Hepatocyte (in vitro differentiated cells): ENCODE measurements at regions not wholly inside any gene's neighbourhood (a gene's known extent, or its start where the extent isn't known, plus 50 kb on each side); places are given as distances from the start of the nearest gene placed in this dataset.

Experiments used
- DNase-seq: peaks from one replicate; pipeline ENCODE4 v3.0.0-alpha.2; 2016; ENCODE audit warnings: low spot score
- H2AFZ ChIP-seq: fragments of 200-600 bp; sonication (generic); 2 replicates; pipeline ENCODE4 v1.6.0; 2016; ENCODE audit warnings: antibody characterized with exemption, mild to moderate bottlenecking
- H3K27ac ChIP-seq: fragments of 200-600 bp; sonication (generic); 2 replicates; pipeline ENCODE4 v1.5.1; 2016; ENCODE audit warnings: mild to moderate bottlenecking
- H3K27me3 ChIP-seq: fragments of 200-600 bp; sonication (generic); 2 replicates; pipeline ENCODE4 v1.6.1; 2016
- H3K36me3 ChIP-seq: fragments of 200-600 bp; sonication (generic); replicated peaks from 2 replicates; pipeline ENCODE4 v1.5.1; 2016; ENCODE audit warnings: low read depth; ENCODE audit not compliant: insufficient read depth
- H3K4me1 ChIP-seq: fragments of 200-600 bp; sonication (generic); 2 replicates; pipeline ENCODE4 v1.5.1; 2016; ENCODE audit warnings: mild to moderate bottlenecking, moderate library complexity; ENCODE audit not compliant: insufficient read depth
- H3K4me2 ChIP-seq: fragments of 200-600 bp; sonication (generic); 2 replicates; pipeline ENCODE4 v1.6.0; 2016
- H3K4me3 ChIP-seq: fragments of 200-600 bp; sonication (generic); 2 replicates; pipeline ENCODE4 v1.5.1; 2016; ENCODE audit warnings: mild to moderate bottlenecking
- H3K79me2 ChIP-seq: fragments of 200-600 bp; sonication (generic); 2 replicates; pipeline ENCODE4 v1.6.0; 2017; ENCODE audit warnings: mild to moderate bottlenecking
- H3K9me2 ChIP-seq: fragments of 200-600 bp; sonication (generic); replicated peaks from 2 replicates; pipeline ENCODE4 v1.6.0; 2017; ENCODE audit warnings: mild to moderate bottlenecking; ENCODE audit not compliant: insufficient read depth
- H3K9me3 ChIP-seq: fragments of 200-600 bp; sonication (generic); 2 replicates; pipeline ENCODE4 v1.5.1; 2016; ENCODE audit warnings: low read depth, mild to moderate bottlenecking
- H4K20me1 ChIP-seq: fragments of 200-600 bp; sonication (generic); 2 replicates; pipeline ENCODE4 v1.6.0; 2016; ENCODE audit warnings: mild to moderate bottlenecking; ENCODE audit not compliant: insufficient read depth, poor library complexity, severe bottlenecking
- EZH2 ChIP-seq: fragments of 200-600 bp; sonication (generic); IDR thresholded peaks from 2 replicates; pipeline ENCODE4 v1.6.1; 2016; ENCODE audit warnings: antibody characterized with exemption, mild to moderate bottlenecking, borderline replicate concordance
- EZH2phosphoT487 ChIP-seq: fragments of 200-600 bp; sonication (generic); IDR thresholded peaks from one replicate; pipeline ENCODE4 v1.6.1; 2018; ENCODE audit warnings: antibody characterized with exemption, mild to moderate bottlenecking, low read depth, moderate library complexity; ENCODE audit not compliant: unreplicated experiment, severe bottlenecking
- WGBS: methylation state at CpG from one replicate; pipeline ENCODE4 v1.1.6; 2016; ENCODE audit warnings: low lambda C conversion rate; ENCODE audit errors: missing lambda C conversion rate; 5-methylcytosine and 5-hydroxymethylcytosine counted together
- TF ChIP-seq, protein P1 (sequence below): fragments of 200-600 bp; sonication (generic); IDR thresholded peaks from 2 replicates; pipeline ENCODE4 v1.5.1; 2016; ENCODE audit warnings: antibody characterized with exemption, mild to moderate bottlenecking; ENCODE audit not compliant: poor library complexity

DNA sequence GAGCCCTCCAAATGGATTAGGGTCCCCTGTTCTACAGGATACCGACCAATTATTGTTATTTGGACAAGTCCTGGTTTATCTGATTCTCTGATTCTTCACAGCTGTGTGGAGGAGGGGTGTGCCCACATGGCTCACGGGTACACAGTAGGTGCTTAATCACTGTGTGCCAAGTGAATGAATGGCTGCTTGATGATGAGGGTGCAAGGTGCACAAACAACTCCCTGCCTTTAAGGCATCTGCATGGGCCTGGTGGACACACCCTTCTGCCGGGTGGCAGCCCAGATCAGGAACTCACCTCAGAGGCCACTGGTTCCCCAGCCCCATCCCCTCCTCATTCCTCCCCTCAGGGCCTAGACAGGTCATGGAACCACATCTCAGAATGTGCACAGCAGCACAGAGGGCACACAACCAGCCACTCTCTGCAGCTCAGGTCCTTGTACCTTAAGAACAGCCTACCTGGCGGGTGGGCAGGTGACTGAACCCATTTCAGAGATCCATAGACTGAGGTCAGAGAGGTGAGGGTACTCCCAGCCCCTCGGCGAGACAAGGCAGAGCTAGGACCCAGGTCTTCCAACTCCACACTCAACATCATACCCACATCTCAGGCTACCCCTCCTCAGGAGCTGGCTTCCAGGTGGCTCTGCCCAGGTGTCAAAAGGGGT is 50.3 kb downstream of the SHANK2 start:
- H3K9me2 ChIP-seq, result no peaks in the 10 kb centered on the region
- H3K4me3 ChIP-seq, result no peak overlapping the region
- no peak for DNase-seq
- peaks cover 12% of the 10 kb centered on the region for H3K4me1 ChIP-seq
- no peaks in the 10 kb centered on the region for H3K27me3 ChIP-seq
- TF ChIP-seq EZH2, result no peak
- TF ChIP-seq EZH2phosphoT487, result no peak
- TF ChIP-seq, protein P1, sequence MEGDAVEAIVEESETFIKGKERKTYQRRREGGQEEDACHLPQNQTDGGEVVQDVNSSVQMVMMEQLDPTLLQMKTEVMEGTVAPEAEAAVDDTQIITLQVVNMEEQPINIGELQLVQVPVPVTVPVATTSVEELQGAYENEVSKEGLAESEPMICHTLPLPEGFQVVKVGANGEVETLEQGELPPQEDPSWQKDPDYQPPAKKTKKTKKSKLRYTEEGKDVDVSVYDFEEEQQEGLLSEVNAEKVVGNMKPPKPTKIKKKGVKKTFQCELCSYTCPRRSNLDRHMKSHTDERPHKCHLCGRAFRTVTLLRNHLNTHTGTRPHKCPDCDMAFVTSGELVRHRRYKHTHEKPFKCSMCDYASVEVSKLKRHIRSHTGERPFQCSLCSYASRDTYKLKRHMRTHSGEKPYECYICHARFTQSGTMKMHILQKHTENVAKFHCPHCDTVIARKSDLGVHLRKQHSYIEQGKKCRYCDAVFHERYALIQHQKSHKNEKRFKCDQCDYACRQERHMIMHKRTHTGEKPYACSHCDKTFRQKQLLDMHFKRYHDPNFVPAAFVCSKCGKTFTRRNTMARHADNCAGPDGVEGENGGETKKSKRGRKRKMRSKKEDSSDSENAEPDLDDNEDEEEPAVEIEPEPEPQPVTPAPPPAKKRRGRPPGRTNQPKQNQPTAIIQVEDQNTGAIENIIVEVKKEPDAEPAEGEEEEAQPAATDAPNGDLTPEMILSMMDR, result no peak
- no peaks in the 10 kb centered on the region for H3K9me3 ChIP-seq
- no peak overlapping the region for H3K27ac ChIP-seq
- H2AFZ ChIP-seq, result no peak overlapping the region
- peaks cover 11% of the 10 kb centered on the region for H3K79me2 ChIP-seq
- H4K20me1 ChIP-seq, result peaks cover 3% of the 10 kb centered on the region
- 92% methylated on average over 6 of the region's 6 CpGs for WGBS
- no peak overlapping the region for H3K4me2 ChIP-seq
- H3K36me3 ChIP-seq, result no peaks in the 10 kb centered on the region

GRCh38 chr11:71201231-71201630 is 51.1 kb downstream of the SHANK2 start:
- Histone ChIP-seq H3K27me3 (no peaks in the 10 kb centered on the region), H3K9me2 (no peaks in the 10 kb centered on the region), H3K4me1 (peaks cover 7% of the 10 kb centered on the region), H2AFZ (no peak overlapping the region), H3K4me2 (no peak overlapping the region), H3K79me2 (peaks cover 11% of the 10 kb centered on the region), H4K20me1 (peaks cover 3% of the 10 kb centered on the region), H3K27ac (no peak overlapping the region), H3K36me3 (no peaks in the 10 kb centered on the region), H3K4me3 (no peak overlapping the region), H3K9me3 (no peaks in the 10 kb centered on the region)
- 97% methylated on average over 20 of the region's 20 CpGs for WGBS
- TF ChIP-seq, protein P1, result no peak
- TF ChIP-seq EZH2, result no peak
- no peak for TF ChIP-seq EZH2phosphoT487
- DNase-seq, result no peak

- peaks cover 3% of the 10 kb centered on the region for H3K4me1 ChIP-seq
- no peaks in the 10 kb centered on the region for H3K9me2 ChIP-seq
- DNase-seq, result no peak
- H3K9me3 ChIP-seq, result no peaks in the 10 kb centered on the region
- H3K36me3 ChIP-seq, result no peaks in the 10 kb centered on the region
- no peak for TF ChIP-seq EZH2
- TF ChIP-seq, protein P1, result no peak
- no peak for TF ChIP-seq EZH2phosphoT487
- no peak overlapping the region for H3K4me2 ChIP-seq
- H3K27ac ChIP-seq, result no peak overlapping the region
- H3K79me2 ChIP-seq, result peaks cover 11% of the 10 kb centered on the region
- no peak overlapping the region for H2AFZ ChIP-seq
- peaks cover 3% of the 10 kb centered on the region for H4K20me1 ChIP-seq
- WGBS, result 91% methylated on average over 5 of the region's 5 CpGs
- H3K4me3 ChIP-seq, result no peak overlapping the region
- H3K27me3 ChIP-seq, result no peaks in the 10 kb centered on the region
These were observed 51.6 kb downstream of the SHANK2 start for GRCh38 chr11:71200761-71201160.
